Muscle of leg (tissue), 3 donors: ENCODE measurements at regions not wholly inside any gene's neighbourhood (a gene's known extent, or its start where the extent isn't known, plus 50 kb on each side); places are given as distances from the start of the nearest gene placed in this dataset.

Source experiments
- DNase-seq: peaks from one replicate; pipeline ENCODE4 v3.0.0; 2013
- H3K27ac ChIP-seq: one replicate; pipeline ENCODE4 v1.5.1; 2013; ENCODE audit warnings: mild to moderate bottlenecking, low read length, control low read depth
- H3K27me3 ChIP-seq: one replicate; pipeline ENCODE4 v1.6.1; 2013; ENCODE audit warnings: low read length; ENCODE audit not compliant: control insufficient read depth, insufficient read depth
- H3K36me3 ChIP-seq: one replicate; pipeline ENCODE4 v1.6.1; 2013; ENCODE audit warnings: low read length; ENCODE audit not compliant: control insufficient read depth, insufficient read depth
- H3K4me1 ChIP-seq: one replicate; pipeline ENCODE4 v1.6.1; 2013; ENCODE audit warnings: low read length; ENCODE audit not compliant: control insufficient read depth, insufficient read depth
- H3K4me3 ChIP-seq: one replicate; pipeline ENCODE4 v1.5.1; 2013; ENCODE audit warnings: low read length, control low read depth
- H3K9me3 ChIP-seq: replicated peaks from 2 replicates; pipeline ENCODE4 v1.6.1; 2013; ENCODE audit warnings: low read depth, low read length; ENCODE audit not compliant: control insufficient read depth
- WGBS: methylation state at CpG from one replicate; pipeline ENCODE4 v1.1.5; 2013; ENCODE audit warnings: missing lambda C conversion rate; ENCODE audit not compliant: insufficient coverage; 5-methylcytosine and 5-hydroxymethylcytosine counted together

- Histone ChIP-seq H3K27me3 (no peaks in the 10 kb centered on the region), H3K4me3 (no peak overlapping the region), H3K36me3 (no peaks in the 10 kb centered on the region), H3K27ac (no peak overlapping the region), H3K4me1 (no peaks in the 10 kb centered on the region), H3K9me3 (no peaks in the 10 kb centered on the region)
- no peak for DNase-seq
- no CpG with 5 or more reads among the region's 5 CpGs for WGBS
These were observed 127.8 kb upstream of the TRIB2 start for GRCh38 chr2:12588986-12589385.

GRCh38 chr2:12589802-12590320 lies 126.9 kb upstream of the TRIB2 start:
- H3K27me3 ChIP-seq = no peaks in the 10 kb centered on the region
- no peaks in the 10 kb centered on the region for H3K36me3 ChIP-seq
- DNase-seq = no peak
- no peaks in the 10 kb centered on the region for H3K4me1 ChIP-seq
- no peak overlapping the region for H3K27ac ChIP-seq
- WGBS = 20% methylated on average over 1 of the region's 5 CpGs
- H3K4me3 ChIP-seq = no peak overlapping the region
- no peaks in the 10 kb centered on the region for H3K9me3 ChIP-seq

- H3K4me1 ChIP-seq = no peaks in the 10 kb centered on the region
- DNase-seq = no peak
- H3K27me3 ChIP-seq = no peaks in the 10 kb centered on the region
- H3K4me3 ChIP-seq = no peak overlapping the region
- no peaks in the 10 kb centered on the region for H3K36me3 ChIP-seq
- no peak overlapping the region for H3K27ac ChIP-seq
- WGBS = no CpG with 5 or more reads among the region's 3 CpGs
- no peaks in the 10 kb centered on the region for H3K9me3 ChIP-seq
These were observed 124.4 kb upstream of the TRIB2 start for GRCh38 chr2:12592296-12592695.

GRCh38 chr2:12594590-12594989 lies 122.1 kb upstream of the TRIB2 start:
- no peak for DNase-seq

GRCh38 chr2:12596771-12597170 lies 120.0 kb upstream of the TRIB2 start:
- Histone ChIP-seq H3K36me3 (no peaks in the 10 kb centered on the region), H3K27me3 (no peaks in the 10 kb centered on the region), H3K4me3 (no peak overlapping the region), H3K4me1 (no peaks in the 10 kb centered on the region), H3K9me3 (no peaks in the 10 kb centered on the region), H3K27ac (no peak overlapping the region)
- 100% methylated on average over 1 of the region's 3 CpGs for WGBS
- DNase-seq = no peak

More at GRCh38 chr2:12594590-12594989, 122.1 kb upstream of the TRIB2 start:
- H3K4me3 ChIP-seq = no peak overlapping the region
- no peaks in the 10 kb centered on the region for H3K9me3 ChIP-seq
- no peaks in the 10 kb centered on the region for H3K27me3 ChIP-seq
- H3K27ac ChIP-seq = no peak overlapping the region
- no peaks in the 10 kb centered on the region for H3K4me1 ChIP-seq
- no peaks in the 10 kb centered on the region for H3K36me3 ChIP-seq
- WGBS = no CpG with 5 or more reads among the region's 4 CpGs

GRCh38 chr2:12597610-12598009 lies 119.1 kb upstream of the TRIB2 start:
- WGBS = 100% methylated on average over 2 of the region's 2 CpGs
- DNase-seq = no peak
- Histone ChIP-seq H3K27me3 (no peaks in the 10 kb centered on the region), H3K27ac (no peak overlapping the region), H3K4me3 (no peak overlapping the region), H3K36me3 (no peaks in the 10 kb centered on the region), H3K9me3 (no peaks in the 10 kb centered on the region), H3K4me1 (no peaks in the 10 kb centered on the region)

- Histone ChIP-seq H3K27ac (no peak overlapping the region), H3K9me3 (no peaks in the 10 kb centered on the region), H3K36me3 (no peaks in the 10 kb centered on the region), H3K4me3 (no peak overlapping the region), H3K4me1 (peaks cover 11% of the 10 kb centered on the region), H3K27me3 (no peaks in the 10 kb centered on the region)
- no CpG with 5 or more reads among the region's 2 CpGs for WGBS
- peak; percentile 82 for DNase-seq
These were observed 114.1 kb upstream of the TRIB2 start for GRCh38 chr2:12602661-12603060.

GRCh38 chr2:12603781-12604295 lies 112.9 kb upstream of the TRIB2 start:
- DNase-seq = peak; percentile 47
- Histone ChIP-seq H3K27me3 (no peaks in the 10 kb centered on the region), H3K4me3 (no peak overlapping the region), H3K36me3 (no peaks in the 10 kb centered on the region), H3K27ac (no peak overlapping the region), H3K9me3 (no peaks in the 10 kb centered on the region), H3K4me1 (peaks cover 11% of the 10 kb centered on the region)
- 0% methylated on average over 1 of the region's 1 CpG for WGBS

- no peak for DNase-seq
- 50% methylated on average over 1 of the region's 2 CpGs for WGBS
- Histone ChIP-seq H3K27me3 (no peaks in the 10 kb centered on the region), H3K27ac (no peak overlapping the region), H3K4me3 (no peak overlapping the region), H3K4me1 (peaks cover 11% of the 10 kb centered on the region), H3K36me3 (no peaks in the 10 kb centered on the region), H3K9me3 (no peaks in the 10 kb centered on the region)
These were observed 112.4 kb upstream of the TRIB2 start for GRCh38 chr2:12604341-12604740.

GRCh38 chr2:12605366-12605765 lies 111.4 kb upstream of the TRIB2 start:
- H3K27ac ChIP-seq = no peak overlapping the region
- WGBS = no CpG with 5 or more reads among the region's 1 CpG

GRCh38 chr2:12605936-12606335 lies 110.8 kb upstream of the TRIB2 start:
- no peak overlapping the region for H3K27ac ChIP-seq
- H3K4me1 ChIP-seq = peaks cover 11% of the 10 kb centered on the region
- no peak overlapping the region for H3K4me3 ChIP-seq
- H3K27me3 ChIP-seq = no peaks in the 10 kb centered on the region
- H3K9me3 ChIP-seq = no peaks in the 10 kb centered on the region
- H3K36me3 ChIP-seq = no peaks in the 10 kb centered on the region
- WGBS = no CpG with 5 or more reads among the region's 2 CpGs
- DNase-seq = no peak

More at GRCh38 chr2:12605366-12605765, 111.4 kb upstream of the TRIB2 start:
- Histone ChIP-seq H3K27me3 (no peaks in the 10 kb centered on the region), H3K9me3 (no peaks in the 10 kb centered on the region), H3K36me3 (no peaks in the 10 kb centered on the region), H3K4me1 (peaks cover 11% of the 10 kb centered on the region), H3K4me3 (no peak overlapping the region)
- no peak for DNase-seq
